Astrocyte of the hippocampus (primary cell): ENCODE measurements at regions not wholly inside any gene's neighbourhood (a gene's known extent, or its start where the extent isn't known, plus 50 kb on each side); places are given as distances from the start of the nearest gene placed in this dataset.
A peak's percentile ranks its signal among the peaks of the same experiment; 100 is the strongest.
"Not testable (repeated sequence)": the region's sequence is repeated elsewhere in the genome, so short reads cannot be mapped to it uniquely, and the experiment has no call there.

Experiments
- DNase-seq: peaks from one replicate; pipeline ENCODE4 v3.0.0; 2011; ENCODE audit warnings: low read depth, low spot score

GRCh38 chr9:102728946-102729345 lies 266.2 kb upstream of the CYLC2 start:
- DNase-seq: no peak

- DNase-seq: no peak
Observed at GRCh38 chr9:102714184-102714583, 280.9 kb upstream of the CYLC2 start.

- not testable (repeated sequence) for DNase-seq
Observed at GRCh38 chr9:102712910-102713309, 282.2 kb upstream of the CYLC2 start.

GRCh38 chr9:102700936-102701335 lies 294.2 kb upstream of the CYLC2 start:
- no peak for DNase-seq

- no peak for DNase-seq
Observed at GRCh38 chr9:102669220-102669619, 325.9 kb upstream of the CYLC2 start.

- no peak for DNase-seq
Observed at GRCh38 chr9:102652471-102652870, 342.7 kb upstream of the CYLC2 start.

- no peak for DNase-seq
Observed at GRCh38 chr9:102650896-102651295, 344.2 kb upstream of the CYLC2 start.

- no peak for DNase-seq
Observed at GRCh38 chr9:102642651-102643050, 352.5 kb upstream of the CYLC2 start.

- DNase-seq: peak; percentile 2
Observed at GRCh38 chr9:102631559-102631958, 363.6 kb upstream of the CYLC2 start.

- no peak for DNase-seq
Observed at GRCh38 chr9:102609461-102609860, 385.7 kb upstream of the CYLC2 start.

GRCh38 chr9:102603198-102604195 lies 391.6 kb upstream of the CYLC2 start:
- not testable (repeated sequence) for DNase-seq

GRCh38 chr9:102594241-102594640 lies 400.9 kb upstream of the CYLC2 start:
- no peak for DNase-seq

GRCh38 chr9:102587281-102587680 lies 407.9 kb upstream of the CYLC2 start:
- no peak for DNase-seq

GRCh38 chr9:102569436-102569835 lies 425.7 kb upstream of the CYLC2 start:
- no peak for DNase-seq

GRCh38 chr9:102551346-102551745 lies 443.8 kb upstream of the CYLC2 start:
- no peak for DNase-seq

- no peak for DNase-seq
Observed at GRCh38 chr9:102550886-102551285, 444.2 kb upstream of the CYLC2 start.

GRCh38 chr9:102550266-102550665 lies 444.9 kb upstream of the CYLC2 start:
- DNase-seq: no peak

- no peak for DNase-seq
Observed at GRCh38 chr9:102534031-102534430, 461.1 kb upstream of the CYLC2 start.

GRCh38 chr9:102521097-102521755 lies 473.9 kb upstream of the CYLC2 start:
- DNase-seq: no peak

GRCh38 chr9:102519423-102519822 lies 475.7 kb upstream of the CYLC2 start:
- DNase-seq: no peak

- DNase-seq: no peak
Observed at GRCh38 chr9:102518324-102518723, 476.8 kb upstream of the CYLC2 start.

GRCh38 chr9:102514541-102514940 lies 480.6 kb upstream of the CYLC2 start:
- DNase-seq: no peak
